Vagina (tissue), 2 donors: ENCODE measurements at regions not wholly inside any gene's neighbourhood (a gene's known extent, or its start where the extent isn't known, plus 50 kb on each side); places are given as distances from the start of the nearest gene placed in this dataset.

Experiments
- DNase-seq, 2 donors: peaks; one replicate each; pipeline ENCODE4 v3.0.0-alpha.2; 2017; ENCODE audit errors: extremely low spot score in 2 of 2
- H3K27ac ChIP-seq: fragments of 200-600 bp; sonication (generic); one replicate; pipeline ENCODE4 v1.5.1; 2019
- H3K27me3 ChIP-seq: fragments of 200-600 bp; sonication (generic); one replicate; pipeline ENCODE4 v1.5.1; 2019
- H3K36me3 ChIP-seq, 2 donors: fragments of 200-600 bp; sonication (generic); one replicate each; pipeline ENCODE4 v1.5.1; 2017 to 2019
- H3K4me1 ChIP-seq: fragments of 200-600 bp; sonication (generic); one replicate; pipeline ENCODE4 v1.5.1; 2019
- H3K4me3 ChIP-seq, 2 donors: fragments of 200-600 bp; sonication (generic); 1 replicate in 1 of 2; 2 replicates in 1 of 2; pipeline ENCODE4 v1.5.1; 2016 to 2019
- H3K9me3 ChIP-seq: fragments of 200-600 bp; sonication (generic); one replicate; pipeline ENCODE4 v1.5.1; 2019
- CTCF ChIP-seq, 3 experiments: fragments of 450-650 bp in 2 of 3; fragments of 200-600 bp in 1 of 3; sonication (generic) in 1 of 3; IDR thresholded peaks; one replicate each; pipeline ENCODE4 v1.5.1; 2017 to 2019; ENCODE audit warnings: antibody characterized with exemption in 3 of 3, mild to moderate bottlenecking in 2 of 3, moderate library complexity in 2 of 3
- POLR2A ChIP-seq, 2 donors: fragments of 450-650 bp; IDR thresholded peaks; one replicate each; pipeline ENCODE4 v1.6.1; 2017; ENCODE audit warnings: antibody characterized with exemption in 2 of 2, mild to moderate bottlenecking in 2 of 2, moderate library complexity in 2 of 2
- POLR2AphosphoS5 ChIP-seq, 2 donors: sonication (generic); formaldehyde crosslinking; IDR thresholded peaks; one replicate each; pipeline ENCODE4 v1.9.0; 2017; ENCODE audit warnings: antibody characterized with exemption in 2 of 2, mild to moderate bottlenecking in 2 of 2, low read depth in 1 of 2; ENCODE audit not compliant: insufficient read depth in 1 of 2
- intact Hi-C: fragments of 100-400 bp; cut with DNase I; formaldehyde crosslinking; loops from one replicate; pipeline ENCODE4 v1.15.1; 2023

- intact Hi-C loops, result loop anchor here (10.0 kb wide), 1 partner anchor 1393 kb away; no protein-coding TSS in a partner anchor
- TF ChIP-seq CTCF (IDR thresholded peaks at IDR 0.05), result no peak
- no peak for TF ChIP-seq POLR2A (IDR thresholded peaks at IDR 0.05)
- no peak for TF ChIP-seq POLR2AphosphoS5 (IDR thresholded peaks at IDR 0.05; ENCODE audit: insufficient read depth in 1 of 2, low read depth in 1 of 2)
- H3K27ac ChIP-seq, result no peak overlapping the region
Measured at GRCh38 chr5:124581738-124582560, 164.5 kb downstream of the ZNF608 start.

GRCh38 chr5:124580925-124581737, 165.3 kb downstream of the ZNF608 start:
- Histone ChIP-seq H3K4me1 (no peaks in the 10 kb centered on the region), H3K4me3 (no peak overlapping the region), H3K9me3 (no peaks in the 10 kb centered on the region), H3K27me3 (no peaks in the 10 kb centered on the region), H3K27ac (no peak overlapping the region), H3K36me3 (no peaks in the 10 kb centered on the region)
- intact Hi-C loops, result loop anchor here (10.0 kb wide), 1 partner anchor 1394 kb away; no protein-coding TSS in a partner anchor
- TF ChIP-seq POLR2A (IDR thresholded peaks at IDR 0.05), result no peak
- no peak for TF ChIP-seq POLR2AphosphoS5 (IDR thresholded peaks at IDR 0.05; ENCODE audit: insufficient read depth in 1 of 2, low read depth in 1 of 2)
- no peak for TF ChIP-seq CTCF (IDR thresholded peaks at IDR 0.05)
- no peak for DNase-seq

More at GRCh38 chr5:124581738-124582560, 164.5 kb downstream of the ZNF608 start:
- H3K4me3 ChIP-seq, result no peak overlapping the region
- no peaks in the 10 kb centered on the region for H3K36me3 ChIP-seq
- no peaks in the 10 kb centered on the region for H3K27me3 ChIP-seq
- DNase-seq, result no peak
- H3K9me3 ChIP-seq, result no peaks in the 10 kb centered on the region
- no peaks in the 10 kb centered on the region for H3K4me1 ChIP-seq

- no peaks in the 10 kb centered on the region for H3K36me3 ChIP-seq
- no peak for DNase-seq
- H3K27me3 ChIP-seq, result no peaks in the 10 kb centered on the region
- no peak overlapping the region for H3K4me3 ChIP-seq
- H3K27ac ChIP-seq, result no peak overlapping the region
- TF ChIP-seq POLR2AphosphoS5 (IDR thresholded peaks at IDR 0.05; ENCODE audit: insufficient read depth in 1 of 2, low read depth in 1 of 2) (no peak), POLR2A (IDR thresholded peaks at IDR 0.05) (no peak), CTCF (IDR thresholded peaks at IDR 0.05) (no peak)
- intact Hi-C loops, result loop anchor here (10.0 kb wide), 1 partner anchor 1394 kb away; no protein-coding TSS in a partner anchor
- no peaks in the 10 kb centered on the region for H3K4me1 ChIP-seq
- H3K9me3 ChIP-seq, result no peaks in the 10 kb centered on the region
Measured at GRCh38 chr5:124580512-124580911, 165.9 kb downstream of the ZNF608 start.

GRCh38 chr5:124576848-124577409, 169.5 kb downstream of the ZNF608 start:
- Histone ChIP-seq H3K9me3 (no peaks in the 10 kb centered on the region), H3K4me3 (no peak overlapping the region), H3K27me3 (no peaks in the 10 kb centered on the region), H3K27ac (no peak overlapping the region), H3K36me3 (no peaks in the 10 kb centered on the region), H3K4me1 (no peaks in the 10 kb centered on the region)
- intact Hi-C loops, result no loop called here
- no peak for DNase-seq
- no peak for TF ChIP-seq POLR2A (IDR thresholded peaks at IDR 0.05)
- TF ChIP-seq CTCF (IDR thresholded peaks at IDR 0.05), result no peak
- TF ChIP-seq POLR2AphosphoS5 (IDR thresholded peaks at IDR 0.05; ENCODE audit: insufficient read depth in 1 of 2, low read depth in 1 of 2), result no peak
